ENCODE measurements at regions not wholly inside any gene's neighbourhood (a gene's known extent, or its start where the extent isn't known, plus 50 kb on each side); places are given as distances from the start of the nearest gene placed in this dataset.

DNA sequence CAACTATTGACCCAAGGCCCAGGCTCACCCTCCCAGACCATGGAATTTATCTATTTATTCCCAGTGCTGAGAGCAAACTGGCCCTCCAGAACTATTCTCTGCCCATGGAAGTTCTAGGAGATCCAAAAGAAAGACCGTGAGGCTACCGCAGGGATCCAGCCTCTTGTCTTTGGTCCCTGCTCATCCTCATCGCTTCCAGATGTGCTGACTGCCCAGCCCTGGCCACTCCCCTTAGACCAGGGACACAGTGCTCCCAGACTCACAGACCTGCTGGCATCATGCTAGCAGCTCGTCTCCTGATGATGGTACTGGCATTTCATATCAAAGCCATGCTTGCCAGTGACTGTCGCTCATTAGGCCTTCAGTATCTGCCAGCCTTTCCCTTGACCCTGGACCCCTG is 405.7 kb upstream of the PPP2R3A start:
- no peaks in the 10 kb centered on the region for H3K4me1 Mint-ChIP-seq (ENCODE audit: low read depth, unreplicated experiment)
- POLR2A ChIA-PET = no interaction called here
- intact Hi-C loops (cut with micrococcal nuclease; ENCODE audit: unreplicated experiment) = no loop called here
- H3K27ac Mint-ChIP-seq (ENCODE audit: unreplicated experiment) = no peak overlapping the region
- no peaks in the 10 kb centered on the region for H3K27me3 ChIP-seq (replicated peaks; ENCODE audit: control insufficient read depth, insufficient read depth, low read length)
- H3K9me3 Mint-ChIP-seq (ENCODE audit: unreplicated experiment) = no peaks in the 10 kb centered on the region
- H3K36me3 Mint-ChIP-seq (ENCODE audit: insufficient read depth, unreplicated experiment) = no peaks in the 10 kb centered on the region
- H3K4me3 Mint-ChIP-seq (ENCODE audit: unreplicated experiment) = no peak overlapping the region
- no TSS peak for BruUV-seq (replicated peaks)
- H3K27me3 Mint-ChIP-seq (ENCODE audit: insufficient read depth, unreplicated experiment) = peaks cover 21% of the 10 kb centered on the region
- CTCF ChIA-PET = no interaction called here
- TF ChIP-seq, protein P1, sequence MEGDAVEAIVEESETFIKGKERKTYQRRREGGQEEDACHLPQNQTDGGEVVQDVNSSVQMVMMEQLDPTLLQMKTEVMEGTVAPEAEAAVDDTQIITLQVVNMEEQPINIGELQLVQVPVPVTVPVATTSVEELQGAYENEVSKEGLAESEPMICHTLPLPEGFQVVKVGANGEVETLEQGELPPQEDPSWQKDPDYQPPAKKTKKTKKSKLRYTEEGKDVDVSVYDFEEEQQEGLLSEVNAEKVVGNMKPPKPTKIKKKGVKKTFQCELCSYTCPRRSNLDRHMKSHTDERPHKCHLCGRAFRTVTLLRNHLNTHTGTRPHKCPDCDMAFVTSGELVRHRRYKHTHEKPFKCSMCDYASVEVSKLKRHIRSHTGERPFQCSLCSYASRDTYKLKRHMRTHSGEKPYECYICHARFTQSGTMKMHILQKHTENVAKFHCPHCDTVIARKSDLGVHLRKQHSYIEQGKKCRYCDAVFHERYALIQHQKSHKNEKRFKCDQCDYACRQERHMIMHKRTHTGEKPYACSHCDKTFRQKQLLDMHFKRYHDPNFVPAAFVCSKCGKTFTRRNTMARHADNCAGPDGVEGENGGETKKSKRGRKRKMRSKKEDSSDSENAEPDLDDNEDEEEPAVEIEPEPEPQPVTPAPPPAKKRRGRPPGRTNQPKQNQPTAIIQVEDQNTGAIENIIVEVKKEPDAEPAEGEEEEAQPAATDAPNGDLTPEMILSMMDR (IDR thresholded peaks at IDR 0.05; ENCODE audit: insufficient read depth in 1 of 2, low read depth in 1 of 2, low read length in 1 of 2, severe bottlenecking in 1 of 2, unreplicated experiment in 1 of 2) = no peak
- H3K9me3 ChIP-seq = no peaks in the 10 kb centered on the region
- no peak for DNase-seq
- no peaks in the 10 kb centered on the region for H3K4me1 ChIP-seq
- no peak overlapping the region for H3K4me3 ChIP-seq (ENCODE audit: low read depth, low read length)
- H3K36me3 ChIP-seq (ENCODE audit: control insufficient read depth, insufficient read depth, low read length) = no peaks in the 10 kb centered on the region

DNA sequence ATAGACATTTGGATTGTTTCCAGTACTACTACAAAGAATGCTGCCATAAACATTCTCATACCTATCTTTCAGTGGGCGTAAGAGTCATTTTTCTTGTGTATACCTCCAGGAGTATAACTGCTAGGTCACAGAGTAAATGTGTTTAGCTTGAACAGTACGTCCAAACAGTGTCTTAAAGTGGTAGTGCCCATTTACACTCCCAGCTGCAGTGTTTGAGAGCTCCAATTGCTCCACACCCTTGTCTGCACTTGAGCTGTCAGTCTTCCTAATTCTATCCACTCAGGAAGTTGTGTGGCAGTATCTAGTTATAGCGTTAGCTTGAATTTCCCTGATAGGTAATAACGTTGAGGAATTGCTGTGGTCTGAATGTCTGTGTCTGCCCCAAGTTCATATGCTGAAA is 404.7 kb upstream of the PPP2R3A start:
- H3K36me3 Mint-ChIP-seq (ENCODE audit: insufficient read depth, unreplicated experiment) = no peaks in the 10 kb centered on the region
- POLR2A ChIA-PET = no interaction called here
- no peak overlapping the region for H3K27ac Mint-ChIP-seq (ENCODE audit: unreplicated experiment)
- no peaks in the 10 kb centered on the region for H3K36me3 ChIP-seq (ENCODE audit: control insufficient read depth, insufficient read depth, low read length)
- TF ChIP-seq, protein P1 (IDR thresholded peaks at IDR 0.05; ENCODE audit: insufficient read depth in 1 of 2, low read depth in 1 of 2, low read length in 1 of 2, severe bottlenecking in 1 of 2, unreplicated experiment in 1 of 2) = no peak
- CTCF ChIA-PET = no interaction called here
- H3K27me3 Mint-ChIP-seq (ENCODE audit: insufficient read depth, unreplicated experiment) = peaks cover 21% of the 10 kb centered on the region
- no peak for DNase-seq
- H3K4me3 ChIP-seq (ENCODE audit: low read depth, low read length) = no peak overlapping the region
- no peaks in the 10 kb centered on the region for H3K4me1 Mint-ChIP-seq (ENCODE audit: low read depth, unreplicated experiment)
- intact Hi-C loops (cut with micrococcal nuclease; ENCODE audit: unreplicated experiment) = no loop called here
- no peak overlapping the region for H3K4me3 Mint-ChIP-seq (ENCODE audit: unreplicated experiment)
- no peaks in the 10 kb centered on the region for H3K27me3 ChIP-seq (replicated peaks; ENCODE audit: control insufficient read depth, insufficient read depth, low read length)
- no peaks in the 10 kb centered on the region for H3K9me3 ChIP-seq
- BruUV-seq (replicated peaks) = no TSS peak
- no peaks in the 10 kb centered on the region for H3K4me1 ChIP-seq
- no peaks in the 10 kb centered on the region for H3K9me3 Mint-ChIP-seq (ENCODE audit: unreplicated experiment)

DNA sequence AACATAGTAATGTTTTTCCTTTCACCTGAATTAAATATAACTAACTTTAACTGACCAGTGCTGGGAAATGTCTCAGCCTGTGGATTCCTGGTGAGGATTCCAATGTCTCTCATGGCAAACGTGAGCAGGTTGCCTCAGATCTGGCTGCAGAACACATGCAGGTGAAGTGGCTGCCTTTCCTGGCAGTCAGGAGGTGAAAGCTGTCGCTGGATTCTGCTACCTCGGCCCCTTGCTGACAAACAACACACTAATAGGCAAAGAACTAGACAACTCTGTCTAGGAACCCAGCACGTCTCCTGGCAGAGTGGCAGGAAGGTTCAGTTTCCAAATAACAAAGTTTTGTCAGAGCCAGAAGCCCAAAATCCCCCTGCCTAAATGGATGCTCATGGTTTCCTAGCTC is 400.8 kb upstream of the PPP2R3A start:
- H3K27me3 ChIP-seq (replicated peaks; ENCODE audit: control insufficient read depth, insufficient read depth, low read length) = no peaks in the 10 kb centered on the region; the same call in 1 of the 2 replicates
- Mint-ChIP-seq H3K4me3 (ENCODE audit: unreplicated experiment) (no peak overlapping the region), H3K9me3 (ENCODE audit: unreplicated experiment) (no peaks in the 10 kb centered on the region), H3K36me3 (ENCODE audit: insufficient read depth, unreplicated experiment) (no peaks in the 10 kb centered on the region), H3K4me1 (ENCODE audit: low read depth, unreplicated experiment) (no peaks in the 10 kb centered on the region), H3K27ac (ENCODE audit: unreplicated experiment) (no peak overlapping the region), H3K27me3 (ENCODE audit: insufficient read depth, unreplicated experiment) (peaks cover 32% of the 10 kb centered on the region)
- H3K36me3 ChIP-seq (ENCODE audit: control insufficient read depth, insufficient read depth, low read length) = no peaks in the 10 kb centered on the region
- ChIA-PET CTCF (no interaction called here), POLR2A (no interaction called here)
- intact Hi-C loops (cut with micrococcal nuclease; ENCODE audit: unreplicated experiment) = no loop called here
- no peak for DNase-seq
- no peaks in the 10 kb centered on the region for H3K9me3 ChIP-seq
- TF ChIP-seq, protein P1 (IDR thresholded peaks at IDR 0.05; ENCODE audit: insufficient read depth in 1 of 2, low read depth in 1 of 2, low read length in 1 of 2, severe bottlenecking in 1 of 2, unreplicated experiment in 1 of 2) = no peak
- H3K4me3 ChIP-seq (ENCODE audit: low read depth, low read length) = no peak overlapping the region
- BruUV-seq (replicated peaks) = no TSS peak
- H3K4me1 ChIP-seq = no peaks in the 10 kb centered on the region

Measured in Caco-2 (cell line).